ENCODE measurements at regions not wholly inside any gene's neighbourhood (a gene's known extent, or its start where the extent isn't known, plus 50 kb on each side); places are given as distances from the start of the nearest gene placed in this dataset.

GRCh38 chr13:94920578-94920977 is 208.2 kb upstream of the SOX21 start:
- intact Hi-C loops (cut with DNase I) = loop anchor here in 1 of 4 donors (10.0 kb wide), 1 partner anchor 126 kb away; no protein-coding TSS in a partner anchor
- Histone ChIP-seq H3K36me3 (no peaks in the 10 kb centered on the region), H3K9me3 (no peaks in the 10 kb centered on the region), H3K27ac (no peak overlapping the region), H3K4me1 (ENCODE audit: insufficient read depth) (no peaks in the 10 kb centered on the region), H3K4me3 (no peak overlapping the region), H3K27me3 (no peaks in the 10 kb centered on the region)
- no peak for TF ChIP-seq EP300 (IDR thresholded peaks at IDR 0.05)
- no peak for TF ChIP-seq CTCF (IDR thresholded peaks at IDR 0.05)
- TF ChIP-seq POLR2A (IDR thresholded peaks at IDR 0.05) = no peak
- no peak for DNase-seq
- WGBS, 3 donors = 88 to 97% (median 94%) methylated on average over 2 of the region's 2 CpGs

GRCh38 chr13:94917824-94918223 is 205.5 kb upstream of the SOX21 start:
- no peak for TF ChIP-seq POLR2A (IDR thresholded peaks at IDR 0.05)
- no peak for TF ChIP-seq CTCF (IDR thresholded peaks at IDR 0.05)
- no peak for TF ChIP-seq EP300 (IDR thresholded peaks at IDR 0.05)
- Histone ChIP-seq H3K27ac (no peak overlapping the region), H3K4me1 (ENCODE audit: insufficient read depth) (no peaks in the 10 kb centered on the region), H3K9me3 (no peaks in the 10 kb centered on the region), H3K4me3 (no peak overlapping the region), H3K27me3 (no peaks in the 10 kb centered on the region), H3K36me3 (no peaks in the 10 kb centered on the region)
- 44 to 51% (median 46%) methylated on average over 2 of the region's 2 CpGs for WGBS, 3 donors
- intact Hi-C loops (cut with DNase I) = no loop called here
- no peak for DNase-seq

GRCh38 chr13:94914895-94915294 is 202.6 kb upstream of the SOX21 start:
- no peak for DNase-seq
- Histone ChIP-seq H3K4me3 (no peak overlapping the region), H3K36me3 (no peaks in the 10 kb centered on the region), H3K27ac (no peak overlapping the region), H3K27me3 (no peaks in the 10 kb centered on the region), H3K9me3 (no peaks in the 10 kb centered on the region), H3K4me1 (ENCODE audit: insufficient read depth) (no peaks in the 10 kb centered on the region)
- no peak for TF ChIP-seq POLR2A (IDR thresholded peaks at IDR 0.05)
- TF ChIP-seq CTCF (IDR thresholded peaks at IDR 0.05) = no peak
- no peak for TF ChIP-seq EP300 (IDR thresholded peaks at IDR 0.05)
- WGBS, 3 donors = 65 to 83% (median 72%) methylated on average over 1 of the region's 1 CpG
- intact Hi-C loops (cut with DNase I) = no loop called here

- H3K27me3 ChIP-seq = no peaks in the 10 kb centered on the region
- no peak overlapping the region for H3K4me3 ChIP-seq
- DNase-seq = no peak
- no peaks in the 10 kb centered on the region for H3K9me3 ChIP-seq
- H3K36me3 ChIP-seq = no peaks in the 10 kb centered on the region
- H3K4me1 ChIP-seq (ENCODE audit: insufficient read depth) = no peaks in the 10 kb centered on the region
- WGBS, 3 donors = 80 to 83% (median 82%) methylated on average over 2 of the region's 2 CpGs
- no peak for TF ChIP-seq EP300 (IDR thresholded peaks at IDR 0.05)
- no peak for TF ChIP-seq CTCF (IDR thresholded peaks at IDR 0.05)
- no peak for TF ChIP-seq POLR2A (IDR thresholded peaks at IDR 0.05)
- intact Hi-C loops (cut with DNase I) = no loop called here
- no peak overlapping the region for H3K27ac ChIP-seq
Measured at GRCh38 chr13:94906605-94907004, 194.3 kb upstream of the SOX21 start.
